HCT116 (cell line): ENCODE measurements at regions not wholly inside any gene's neighbourhood (a gene's known extent, or its start where the extent isn't known, plus 50 kb on each side); places are given as distances from the start of the nearest gene placed in this dataset.

Experiments used
- ATAC-seq: fragments of 200-7000 bp; cut with Tn5 transposase; 2 replicates; pipeline ENCODE4 v1.9.1; 2020; ENCODE audit warnings: mild to moderate bottlenecking, moderate library complexity
- BruUV-seq: library from RNA; stranded (reverse); fragments of 400-500 nt; replicated peaks from 2 replicates; lab custom pipeline; 2021; lab: Mats Ljungman, UMichigan
- CTCF ChIA-PET: fragments of 300-600 bp; sonication (Branson Sonifier 250); formaldehyde crosslinking; loops from one replicate; lab custom pipeline; 2021; ENCODE audit warnings: antibody characterized with exemption; lab: Charles Lee
- POLR2A ChIA-PET: fragments of 300-600, 350-600 bp; sonication (Branson Sonifier 250); formaldehyde crosslinking; loops from one replicate; lab custom pipeline; 2021; ENCODE audit warnings: antibody characterized with exemption; lab: Charles Lee
- RAD21 ChIA-PET, 2 experiments: fragments of 300-600 bp; sonication (Branson Sonifier 250); formaldehyde crosslinking; loops; one replicate each; lab custom pipeline; 2023; ENCODE audit warnings: low total read pairs in 2 of 2; ENCODE audit not compliant: uncharacterized antibody in 2 of 2, unreplicated experiment in 2 of 2, low non-redundant PET in 1 of 2; lab: Charles Lee
- DNase-seq: peaks from one replicate; pipeline ENCODE4 v3.0.0-alpha.2; 2010; ENCODE audit warnings: low read depth, low spot score
- H2AFZ ChIP-seq: fragments of 200-600 bp; shearing (Covaris generic), sonication (generic); 2 replicates; pipeline ENCODE4 v1.6.1; 2017; ENCODE audit warnings: low read depth, mixed run types, mixed read lengths, antibody characterized with exemption, low read length; ENCODE audit not compliant: poor library complexity, severe bottlenecking
- H3K27ac ChIP-seq: 2 replicates; pipeline ENCODE4 v1.5.1; 2012; ENCODE audit warnings: low read depth, low read length
- H3K27me3 ChIP-seq: fragments of 200-600 bp; sonication (generic); 2 replicates; pipeline ENCODE4 v1.6.1; 2016; ENCODE audit warnings: mixed run types, low read length, mixed read lengths; ENCODE audit not compliant: insufficient read depth
- H3K36me3 ChIP-seq, 2 experiments: fragments of 200-500 bp in 1 of 2; fragments of 200-600 bp in 1 of 2; sonication (Bioruptor generic) in 1 of 2; sonication (generic) in 1 of 2; 2 replicates each; pipeline versions ENCODE4 v1.5.1 to v1.6.1; 2014 to 2016; ENCODE audit warnings: low read length in 2 of 2, inconsistent platforms in 1 of 2, mixed read lengths in 1 of 2, mixed run types in 1 of 2; ENCODE audit not compliant: insufficient read depth in 2 of 2, control insufficient read depth in 1 of 2
- H3K4me1 ChIP-seq, 2 experiments: fragments of 200-600 bp in 1 of 2; sonication (generic) in 1 of 2; 2 replicates each; pipeline versions ENCODE4 v1.5.1 to v1.6.1; 2012 to 2017; ENCODE audit warnings: low read length in 2 of 2, inconsistent platforms in 1 of 2, mild to moderate bottlenecking in 1 of 2, mixed read lengths in 1 of 2, mixed run types in 1 of 2, moderate library complexity in 1 of 2; ENCODE audit not compliant: insufficient read depth in 2 of 2, control insufficient read depth in 1 of 2
- H3K4me2 ChIP-seq: fragments of 200-600 bp; sonication (generic); 2 replicates; pipeline ENCODE4 v1.6.1; 2017; ENCODE audit warnings: mixed run types, low read length, mixed read lengths
- H3K4me3 ChIP-seq, 2 experiments: fragments of 200-600 bp in 1 of 2; sonication (generic) in 1 of 2; replicated peaks in 1 of 2; 2 replicates each; pipeline ENCODE4 v1.5.1; 2011 to 2016; ENCODE audit warnings: low read length in 2 of 2, control low read depth in 1 of 2, low read depth in 1 of 2, mild to moderate bottlenecking in 1 of 2, mixed read lengths in 1 of 2, mixed run types in 1 of 2
- H3K79me2 ChIP-seq: fragments of 200-600 bp; sonication (generic); 2 replicates; pipeline ENCODE4 v1.6.1; 2017; ENCODE audit warnings: mild to moderate bottlenecking, mixed run types, low read length, moderate library complexity, mixed read lengths; ENCODE audit not compliant: insufficient read depth
- H3K9ac ChIP-seq: fragments of 200-600 bp; sonication (generic); 2 replicates; pipeline ENCODE4 v1.6.1; 2016; ENCODE audit warnings: low read length, mixed read lengths
- H3K9me2 ChIP-seq: fragments of 200-600 bp; sonication (generic), shearing (Covaris generic); 2 replicates; pipeline ENCODE4 v1.6.1; 2017; ENCODE audit warnings: mixed run types, mild to moderate bottlenecking, moderate library complexity; ENCODE audit not compliant: insufficient read depth
- H3K9me3 ChIP-seq, 2 experiments: fragments of 200-500 bp in 1 of 2; fragments of 200-600 bp in 1 of 2; sonication (Bioruptor generic) in 1 of 2; sonication (generic) in 1 of 2; 2 replicates each; pipeline ENCODE4 v1.6.1; 2014 to 2017; ENCODE audit warnings: low read length in 2 of 2, mixed read lengths in 2 of 2, inconsistent platforms in 1 of 2, low read depth in 1 of 2, mild to moderate bottlenecking in 1 of 2, mixed run types in 1 of 2, moderate library complexity in 1 of 2; ENCODE audit not compliant: control insufficient read depth in 1 of 2, insufficient read depth in 1 of 2
- H4K20me1 ChIP-seq: fragments of 200-600 bp; sonication (generic), shearing (Covaris generic); 2 replicates; pipeline ENCODE4 v1.6.1; 2017; ENCODE audit warnings: mixed run types, mild to moderate bottlenecking, moderate library complexity; ENCODE audit not compliant: insufficient read depth
- CBX3 ChIP-seq: IDR thresholded peaks from 2 replicates; pipeline ENCODE4 v1.6.1; 2012; ENCODE audit warnings: low read depth
- CEBPB ChIP-seq: IDR thresholded peaks from 2 replicates; pipeline ENCODE4 v1.6.1; 2012; ENCODE audit warnings: low read depth
- EGR1 ChIP-seq: IDR thresholded peaks from 2 replicates; pipeline ENCODE4 v1.6.1; 2012; ENCODE audit warnings: low read depth
- ELF1 ChIP-seq: IDR thresholded peaks from 2 replicates; pipeline ENCODE4 v1.6.1; 2012; ENCODE audit warnings: low read depth, borderline replicate concordance
- EZH2 ChIP-seq: fragments of 200-600 bp; sonication (generic); IDR thresholded peaks from 2 replicates; pipeline ENCODE4 v1.6.1; 2017; ENCODE audit warnings: antibody characterized with exemption, mixed run types
- JUND ChIP-seq: IDR thresholded peaks from 2 replicates; pipeline ENCODE4 v1.6.1; 2012
- MAX ChIP-seq: IDR thresholded peaks from 2 replicates; pipeline ENCODE4 v1.6.1; 2012
- POLR2A ChIP-seq: IDR thresholded peaks from 2 replicates; pipeline ENCODE4 v1.7.0; 2011; ENCODE audit warnings: borderline replicate concordance; ENCODE audit not compliant: insufficient read depth, insufficient read length; ENCODE audit errors: extremely low read depth
- POLR2AphosphoS5 ChIP-seq: IDR thresholded peaks from 2 replicates; pipeline ENCODE4 v1.6.1; 2011; ENCODE audit warnings: mild to moderate bottlenecking, low read depth, low read length, moderate library complexity
- RAD21 ChIP-seq: IDR thresholded peaks from 2 replicates; pipeline ENCODE4 v1.6.1; 2012; ENCODE audit warnings: low read depth, mild to moderate bottlenecking
- REST ChIP-seq: IDR thresholded peaks from 2 replicates; pipeline ENCODE4 v1.6.1; 2012; ENCODE audit warnings: low read depth
- SRF ChIP-seq: IDR thresholded peaks from 2 replicates; pipeline ENCODE4 v1.6.1; 2012; ENCODE audit warnings: low read depth
- TCF7L2 ChIP-seq: IDR thresholded peaks from 2 replicates; pipeline ENCODE4 v1.7.0; 2011; ENCODE audit warnings: borderline replicate concordance, inconsistent platforms; ENCODE audit not compliant: insufficient read depth, insufficient read length; ENCODE audit errors: extremely low read depth
- YY1 ChIP-seq: IDR thresholded peaks from 2 replicates; pipeline ENCODE4 v1.6.1; 2011; ENCODE audit warnings: low read length, low read depth, moderate library complexity, mild to moderate bottlenecking; ENCODE audit not compliant: insufficient replicate concordance; ENCODE audit errors: extremely low read depth
- ZNF274 ChIP-seq: fragments of 200-500 bp; sonication (Bioruptor generic); IDR thresholded peaks from 2 replicates; pipeline ENCODE4 v1.6.1; 2014; ENCODE audit warnings: mild to moderate bottlenecking, low read depth, low read length, inconsistent platforms
- intact Hi-C: fragments of 100-400 bp; cut with micrococcal nuclease; formaldehyde crosslinking; loops from 2 replicates; pipeline ENCODE4 v1.10.0; 2022
- TF ChIP-seq, protein P1 (sequence below): IDR thresholded peaks from 2 replicates; pipeline ENCODE4 v1.6.1; 2011; ENCODE audit warnings: mild to moderate bottlenecking, low read length, moderate library complexity; ENCODE audit not compliant: insufficient replicate concordance; ENCODE audit errors: extremely low read depth
- TF ChIP-seq, protein P2 (sequence below): IDR thresholded peaks from 2 replicates; pipeline ENCODE4 v1.6.1; 2012

GRCh38 chr1:168871531-168871930 is 142.5 kb upstream of the DPT start:
- intact Hi-C loops: no loop called here
- Histone ChIP-seq H3K36me3 (no peaks in the 10 kb centered on the region), H3K27me3 (no peaks in the 10 kb centered on the region), H2AFZ (no peak overlapping the region), H3K4me3 (no peak overlapping the region), H3K4me1 (no peaks in the 10 kb centered on the region), H3K9ac (no peak overlapping the region), H3K9me3 (no peaks in the 10 kb centered on the region), H3K4me2 (no peak overlapping the region), H3K9me2 (no peaks in the 10 kb centered on the region), H3K79me2 (no peaks in the 10 kb centered on the region), H4K20me1 (no peaks in the 10 kb centered on the region), H3K27ac (no peak overlapping the region)
- ChIA-PET POLR2A (no interaction called here), RAD21 (no interaction called here), CTCF (no interaction called here)
- DNase-seq (no peak), ATAC-seq (no peak)
- BruUV-seq: no TSS peak
- no peak for TF ChIP-seq SRF

DNA sequence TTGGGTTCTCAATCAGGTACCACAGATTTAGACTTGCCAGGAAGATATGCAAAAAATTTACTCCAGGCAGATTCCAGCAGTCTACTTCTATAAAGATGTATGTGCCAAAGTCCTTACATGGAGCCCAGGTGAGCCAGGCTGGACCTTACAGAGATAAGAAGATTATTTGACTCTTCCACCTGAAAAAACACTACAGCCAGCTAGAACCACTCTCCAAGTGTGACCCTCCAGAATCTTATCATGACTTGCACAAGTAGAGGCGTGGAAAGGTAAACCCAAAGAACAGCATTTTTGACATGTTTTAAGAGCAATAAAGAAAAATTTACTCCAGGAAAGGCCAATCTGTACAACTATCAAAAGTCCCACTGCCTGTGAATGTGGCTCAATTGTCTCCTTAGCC is 146.8 kb upstream of the DPT start:
- Histone ChIP-seq H3K4me1 (no peaks in the 10 kb centered on the region), H3K36me3 (no peaks in the 10 kb centered on the region), H3K27me3 (no peaks in the 10 kb centered on the region), H3K9me2 (no peaks in the 10 kb centered on the region), H3K4me3 (no peak overlapping the region), H3K79me2 (no peaks in the 10 kb centered on the region), H3K9me3 (no peaks in the 10 kb centered on the region), H2AFZ (no peak overlapping the region), H4K20me1 (no peaks in the 10 kb centered on the region), H3K4me2 (no peak overlapping the region), H3K9ac (no peak overlapping the region), H3K27ac (no peak overlapping the region)
- ChIA-PET POLR2A (no interaction called here), CTCF (no interaction called here), RAD21 (no interaction called here)
- intact Hi-C loops: no loop called here
- BruUV-seq: no TSS peak
- ATAC-seq: no peak
- no peak for DNase-seq
- TF ChIP-seq, protein P1, sequence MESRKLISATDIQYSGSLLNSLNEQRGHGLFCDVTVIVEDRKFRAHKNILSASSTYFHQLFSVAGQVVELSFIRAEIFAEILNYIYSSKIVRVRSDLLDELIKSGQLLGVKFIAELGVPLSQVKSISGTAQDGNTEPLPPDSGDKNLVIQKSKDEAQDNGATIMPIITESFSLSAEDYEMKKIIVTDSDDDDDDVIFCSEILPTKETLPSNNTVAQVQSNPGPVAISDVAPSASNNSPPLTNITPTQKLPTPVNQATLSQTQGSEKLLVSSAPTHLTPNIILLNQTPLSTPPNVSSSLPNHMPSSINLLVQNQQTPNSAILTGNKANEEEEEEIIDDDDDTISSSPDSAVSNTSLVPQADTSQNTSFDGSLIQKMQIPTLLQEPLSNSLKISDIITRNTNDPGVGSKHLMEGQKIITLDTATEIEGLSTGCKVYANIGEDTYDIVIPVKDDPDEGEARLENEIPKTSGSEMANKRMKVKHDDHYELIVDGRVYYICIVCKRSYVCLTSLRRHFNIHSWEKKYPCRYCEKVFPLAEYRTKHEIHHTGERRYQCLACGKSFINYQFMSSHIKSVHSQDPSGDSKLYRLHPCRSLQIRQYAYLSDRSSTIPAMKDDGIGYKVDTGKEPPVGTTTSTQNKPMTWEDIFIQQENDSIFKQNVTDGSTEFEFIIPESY: no peak
- no peak for TF ChIP-seq POLR2AphosphoS5
- TF ChIP-seq TCF7L2: no peak
- no peak for TF ChIP-seq SRF
- no peak for TF ChIP-seq MAX
- TF ChIP-seq CEBPB: no peak
- TF ChIP-seq REST: no peak
- no peak for TF ChIP-seq EZH2
- TF ChIP-seq, protein P2, sequence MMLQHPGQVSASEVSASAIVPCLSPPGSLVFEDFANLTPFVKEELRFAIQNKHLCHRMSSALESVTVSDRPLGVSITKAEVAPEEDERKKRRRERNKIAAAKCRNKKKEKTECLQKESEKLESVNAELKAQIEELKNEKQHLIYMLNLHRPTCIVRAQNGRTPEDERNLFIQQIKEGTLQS: no peak
- no peak for TF ChIP-seq RAD21
- TF ChIP-seq ELF1: no peak
- TF ChIP-seq CBX3: no peak
- no peak for TF ChIP-seq POLR2A
- TF ChIP-seq ZNF274: no peak
- no peak for TF ChIP-seq YY1
- no peak for TF ChIP-seq EGR1
- TF ChIP-seq JUND: no peak
